Right renal pelvis (tissue), 4 donors: ENCODE measurements at regions not wholly inside any gene's neighbourhood (a gene's known extent, or its start where the extent isn't known, plus 50 kb on each side); places are given as distances from the start of the nearest gene placed in this dataset.
A peak's percentile ranks its signal among the peaks of the same experiment; 100 is the strongest.
"Not testable (repeated sequence)": the region's sequence is repeated elsewhere in the genome, so short reads cannot be mapped to it uniquely, and the experiment has no call there.

Experiments used
- DNase-seq, 4 donors: peaks; one replicate each; pipeline ENCODE4 v3.0.0-alpha.2; 2013; ENCODE audit warnings: low read depth in 4 of 4, low spot score in 3 of 4, missing footprints in 1 of 4

- no peak for DNase-seq
These were observed 211.2 kb upstream of the PTBP2 start for GRCh38 chr1:96510391-96510790.

- no peak for DNase-seq
These were observed 210.7 kb upstream of the PTBP2 start for GRCh38 chr1:96510911-96511310.

- DNase-seq: no peak
These were observed 208.4 kb upstream of the PTBP2 start for GRCh38 chr1:96513136-96513535.

GRCh38 chr1:96515430-96515829, 206.2 kb upstream of the PTBP2 start:
- DNase-seq: no peak

DNA sequence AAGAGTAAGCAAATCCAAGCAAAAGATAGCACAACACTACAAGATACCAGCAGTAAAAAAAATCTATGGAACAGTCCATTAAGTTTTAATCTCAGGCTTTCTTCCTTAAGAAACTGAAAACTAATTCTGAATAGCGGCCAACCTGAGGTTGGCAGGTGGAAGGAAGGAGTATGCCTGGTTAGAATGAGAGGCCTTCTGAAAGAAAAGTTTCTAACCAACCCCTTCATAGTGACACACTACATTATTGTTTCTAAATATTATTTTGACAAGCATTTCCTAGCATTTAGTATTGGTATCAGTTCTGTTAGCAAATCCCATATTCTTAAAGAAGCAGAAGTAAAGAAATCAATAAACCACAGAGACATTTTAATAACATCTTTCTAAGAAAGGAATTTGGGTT, 205.7 kb upstream of the PTBP2 start:
- DNase-seq: no peak

DNA sequence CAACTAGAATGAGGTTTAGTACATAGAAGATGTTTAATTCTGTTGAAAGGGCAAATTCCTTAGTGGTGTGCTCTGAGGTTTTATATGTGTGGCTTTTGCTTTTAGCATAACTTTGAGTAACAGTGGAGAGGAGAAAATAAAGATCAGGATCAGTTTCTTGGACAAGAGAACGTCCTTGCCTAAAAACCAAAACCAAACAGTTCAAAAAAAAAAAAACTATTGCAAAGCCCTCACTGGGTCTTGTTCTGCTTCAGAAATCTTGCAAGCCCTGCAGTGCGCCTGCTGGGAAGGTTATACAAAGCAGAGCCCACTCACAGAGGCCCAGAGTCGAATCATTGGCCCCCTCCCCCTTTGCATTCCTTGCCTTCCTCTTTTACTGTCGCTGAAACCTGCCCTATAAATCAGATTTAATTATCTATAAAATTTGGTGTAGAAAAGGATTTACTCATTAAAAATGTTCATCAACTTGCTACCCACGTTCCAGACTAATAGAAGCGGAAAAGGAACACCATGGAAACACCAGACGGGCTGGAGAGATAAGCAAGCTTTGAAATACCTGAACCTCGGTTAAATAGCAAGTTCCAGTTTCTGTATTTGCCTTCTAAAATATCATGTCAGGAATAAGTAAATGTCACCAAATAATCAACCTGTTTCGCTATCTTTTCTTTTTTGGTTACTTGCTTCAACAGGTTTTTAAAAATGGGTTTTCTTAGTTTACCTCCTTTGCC, 201.6 kb upstream of the PTBP2 start:
- DNase-seq: peak in 3 of 4 donors; percentile 23 to 66 (median 47)

DNA sequence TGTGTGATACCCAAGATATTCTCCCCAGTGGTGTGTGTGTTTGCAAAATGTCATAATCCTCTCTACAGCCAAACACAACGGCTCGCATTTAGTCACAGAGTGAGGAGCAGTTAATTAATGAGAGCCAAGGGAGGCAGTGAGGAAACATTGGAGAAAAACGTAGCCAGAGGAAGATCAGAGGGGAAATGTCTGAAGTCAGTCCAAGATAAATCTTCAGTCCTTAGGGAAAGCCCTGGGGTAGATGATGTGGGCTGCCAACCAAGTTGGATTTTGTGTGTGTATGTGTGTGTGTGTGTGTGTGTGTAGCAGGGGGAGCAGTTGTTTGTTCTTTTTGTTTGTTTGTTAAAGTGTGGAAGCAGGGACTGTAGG, 201.0 kb upstream of the PTBP2 start:
- DNase-seq: peak in 2 of 4 donors; percentile 26 to 47

GRCh38 chr1:96521010-96521409, 200.6 kb upstream of the PTBP2 start:
- DNase-seq: no peak

- DNase-seq: no peak
These were observed 199.4 kb upstream of the PTBP2 start for GRCh38 chr1:96521994-96522760.

GRCh38 chr1:96522927-96523326, 198.7 kb upstream of the PTBP2 start:
- DNase-seq: no peak

DNA sequence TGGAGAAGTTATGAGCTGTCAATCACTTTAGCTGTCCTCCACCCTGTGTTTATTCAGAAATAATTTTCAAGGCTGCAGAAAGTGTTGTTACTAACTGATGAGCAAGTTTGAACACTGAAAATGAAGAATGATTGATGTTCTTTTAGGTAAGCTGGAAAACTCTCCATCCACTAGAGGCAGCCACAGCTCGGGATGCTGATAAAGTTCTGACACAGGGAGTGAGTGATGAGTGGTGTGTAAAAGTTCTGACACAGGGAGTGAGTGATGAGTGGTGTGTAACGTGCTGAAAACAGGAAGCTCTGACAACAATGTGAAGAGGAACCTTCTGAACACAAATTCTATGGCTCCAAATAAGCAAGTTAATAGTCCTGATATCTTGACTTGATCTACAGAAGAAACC, 197.5 kb upstream of the PTBP2 start:
- no peak for DNase-seq

GRCh38 chr1:96525657-96526557, 195.7 kb upstream of the PTBP2 start:
- no peak for DNase-seq

GRCh38 chr1:96528672-96529071, 192.9 kb upstream of the PTBP2 start:
- not testable (repeated sequence) for DNase-seq

- DNase-seq: no peak
These were observed 187.8 kb upstream of the PTBP2 start for GRCh38 chr1:96533820-96534219.

DNA sequence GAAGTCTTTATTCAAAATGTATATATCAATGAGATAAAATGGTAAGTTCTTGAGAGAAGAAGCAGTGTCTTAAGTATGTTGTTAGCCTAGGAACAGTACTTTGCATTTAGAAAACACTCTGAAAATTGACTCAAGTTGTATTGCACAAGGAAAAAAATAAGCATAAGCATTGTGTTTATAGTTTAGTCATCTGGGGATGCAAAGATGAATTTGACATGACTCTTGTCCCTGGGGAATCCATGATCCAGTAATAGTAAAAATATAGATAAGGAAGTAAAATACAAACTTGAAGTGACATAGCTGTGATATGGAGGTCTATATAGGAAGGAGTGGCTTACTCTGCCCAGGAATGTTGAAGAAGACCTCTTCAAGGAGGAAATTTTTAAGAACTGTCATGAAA, 185.0 kb upstream of the PTBP2 start:
- DNase-seq: no peak

DNA sequence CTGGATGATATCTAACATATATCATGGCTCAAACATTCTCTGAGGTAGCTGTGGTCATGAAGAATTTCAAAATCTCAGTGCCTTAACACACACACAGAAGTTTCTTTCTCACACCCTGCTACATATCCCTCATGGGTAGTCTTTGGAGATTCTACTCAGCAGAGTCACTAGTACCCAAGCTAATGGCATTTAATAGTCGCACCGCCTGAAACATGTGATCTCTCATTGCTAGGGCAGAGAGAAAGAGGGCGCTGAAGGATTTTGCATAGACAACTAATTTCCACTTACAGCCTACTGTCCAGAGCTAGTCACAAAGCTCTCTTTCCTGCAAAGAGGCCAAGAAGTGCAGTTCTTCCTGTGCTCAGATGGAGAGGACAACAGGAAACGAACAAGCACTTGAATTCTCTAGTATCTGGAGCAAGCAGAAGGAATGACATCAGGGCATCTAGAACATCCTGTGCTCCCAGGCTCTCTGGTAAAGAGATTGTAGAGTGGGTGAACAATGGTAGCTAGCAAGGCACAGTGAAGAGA, 183.4 kb upstream of the PTBP2 start:
- no peak for DNase-seq

GRCh38 chr1:96538883-96539282, 182.7 kb upstream of the PTBP2 start:
- DNase-seq: peak in 2 of 4 donors; percentile 41 to 54

DNA sequence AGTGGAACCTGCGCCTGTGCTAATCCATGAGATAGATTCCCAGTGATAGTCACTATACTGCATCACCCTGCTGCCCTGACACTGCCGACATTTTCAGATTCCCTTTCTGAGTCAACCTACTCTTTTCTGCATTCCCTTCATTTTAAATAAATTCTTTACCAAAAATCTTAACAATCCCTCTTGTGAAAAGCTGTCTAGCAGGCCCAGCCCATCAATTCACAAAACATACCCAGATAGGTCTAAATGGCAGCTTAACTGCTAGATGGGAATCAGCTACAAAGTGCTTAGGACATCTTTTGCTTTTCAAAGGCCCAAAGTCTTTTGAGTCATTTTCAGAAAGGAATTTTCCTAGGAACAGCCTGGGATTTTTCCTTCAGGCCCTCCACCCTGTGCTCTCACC, 180.1 kb upstream of the PTBP2 start:
- DNase-seq: no peak

DNA sequence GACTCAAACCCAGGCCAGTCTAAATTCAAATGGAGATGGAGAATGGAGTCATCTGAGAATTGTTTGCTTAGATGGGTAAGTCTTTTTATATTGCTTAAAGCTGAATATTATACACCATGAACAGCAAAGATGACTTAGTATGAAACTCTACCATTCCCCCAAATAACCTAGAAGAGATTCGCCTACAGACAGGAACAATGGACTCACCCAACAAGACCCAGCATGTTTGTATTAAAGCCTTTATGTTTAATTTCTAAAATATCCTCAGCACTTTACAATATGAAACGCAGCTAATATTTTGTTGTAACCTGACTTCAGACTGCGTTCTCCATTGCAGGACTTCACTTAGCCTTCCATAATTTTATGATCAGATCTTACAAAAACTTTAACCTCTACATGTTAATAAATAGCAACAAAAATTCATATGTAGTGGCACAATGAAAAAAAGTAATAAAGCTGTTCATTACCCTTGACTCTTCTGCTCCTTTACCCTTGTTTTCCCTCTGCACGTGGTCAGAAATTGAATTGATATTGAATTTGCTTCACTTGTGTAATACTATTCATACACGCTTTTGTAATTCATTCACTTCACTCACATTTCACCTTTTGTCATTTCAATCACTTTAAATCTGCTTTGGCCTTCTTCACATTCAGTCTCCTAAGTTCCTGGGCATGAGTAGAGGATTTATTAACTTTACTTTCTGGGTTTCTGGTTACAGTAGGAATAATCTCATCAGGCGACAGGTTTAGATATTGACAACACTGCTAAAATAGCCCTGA, 177.3 kb upstream of the PTBP2 start:
- no peak for DNase-seq

GRCh38 chr1:96544831-96545221, 176.8 kb upstream of the PTBP2 start:
- no peak for DNase-seq
